Tibial nerve (tissue), 3 donors: ENCODE measurements at regions not wholly inside any gene's neighbourhood (a gene's known extent, or its start where the extent isn't known, plus 50 kb on each side); places are given as distances from the start of the nearest gene placed in this dataset.

ENCODE experiments used
- CTCF ChIP-seq, 5 experiments: fragments of 200-600 bp in 3 of 5; fragments of 450-650 bp in 2 of 5; sonication (generic) in 3 of 5; IDR thresholded peaks; one replicate each; pipeline ENCODE4 v1.5.1; 2016 to 2019; ENCODE audit warnings: antibody characterized with exemption in 5 of 5, mild to moderate bottlenecking in 3 of 5, moderate library complexity in 2 of 5
- POLR2A ChIP-seq, 2 donors: fragments of 450-650 bp; IDR thresholded peaks; one replicate each; pipeline ENCODE4 v1.6.1; 2017; ENCODE audit warnings: antibody characterized with exemption in 2 of 2, mild to moderate bottlenecking in 2 of 2, moderate library complexity in 2 of 2

DNA sequence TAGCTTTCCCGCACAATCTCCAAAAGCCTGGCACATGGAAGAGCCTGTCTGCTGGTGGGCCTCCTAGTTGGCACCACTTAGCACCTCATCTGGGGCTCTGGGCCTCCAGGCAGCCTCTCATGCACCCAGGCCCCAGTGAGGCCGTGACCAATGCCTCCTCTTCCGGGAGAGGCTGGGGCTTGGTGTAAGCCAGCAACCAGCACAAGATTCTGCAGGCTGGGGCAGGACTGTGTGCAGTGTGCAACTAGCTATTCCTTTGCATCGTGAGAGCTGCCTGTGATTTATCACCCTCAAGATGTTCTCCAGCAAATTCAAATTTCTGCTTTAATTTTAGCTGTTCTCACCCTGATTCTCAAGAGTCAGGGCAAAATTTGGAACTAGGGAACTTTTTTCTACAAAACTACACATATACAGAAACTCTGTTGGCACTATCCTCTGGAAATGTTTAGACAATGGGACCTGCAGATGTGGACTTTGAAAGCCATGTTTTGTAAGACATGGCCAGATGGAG lies 603.7 kb upstream of the MKI67 start:
- TF ChIP-seq CTCF (IDR thresholded peaks at IDR 0.05) (no peak), POLR2A (IDR thresholded peaks at IDR 0.05) (no peak)
